GM19240 (cell line): ENCODE measurements at regions not wholly inside any gene's neighbourhood (a gene's known extent, or its start where the extent isn't known, plus 50 kb on each side); places are given as distances from the start of the nearest gene placed in this dataset.
"Not testable (repeated sequence)": the region's sequence is repeated elsewhere in the genome, so short reads cannot be mapped to it uniquely, and the experiment has no call there.

ENCODE experiments used
- DNase-seq: peaks from one replicate; pipeline ENCODE4 v3.0.0; 2011; ENCODE audit warnings: low spot score; ENCODE audit not compliant: insufficient read length

DNA sequence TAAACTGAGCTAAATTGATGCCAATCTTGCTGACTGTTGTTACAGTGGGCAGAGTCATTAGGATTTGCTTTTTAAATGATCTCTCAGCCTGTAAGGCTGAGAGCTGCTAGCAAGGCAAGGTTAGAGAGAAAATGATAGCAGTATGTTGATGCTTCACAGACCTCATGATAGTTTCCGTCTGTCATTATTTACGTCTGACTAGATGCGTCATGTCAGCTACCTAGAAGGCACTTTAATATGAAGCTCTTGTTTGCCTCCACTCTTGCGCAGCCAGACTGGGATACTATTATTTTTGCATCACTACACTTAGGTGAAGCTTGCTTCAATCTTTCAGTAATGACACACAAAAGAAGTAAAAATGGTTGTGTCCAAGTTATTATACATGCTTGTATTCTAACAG lies 313.8 kb downstream of the LNPK start:
- DNase-seq, result no peak

DNA sequence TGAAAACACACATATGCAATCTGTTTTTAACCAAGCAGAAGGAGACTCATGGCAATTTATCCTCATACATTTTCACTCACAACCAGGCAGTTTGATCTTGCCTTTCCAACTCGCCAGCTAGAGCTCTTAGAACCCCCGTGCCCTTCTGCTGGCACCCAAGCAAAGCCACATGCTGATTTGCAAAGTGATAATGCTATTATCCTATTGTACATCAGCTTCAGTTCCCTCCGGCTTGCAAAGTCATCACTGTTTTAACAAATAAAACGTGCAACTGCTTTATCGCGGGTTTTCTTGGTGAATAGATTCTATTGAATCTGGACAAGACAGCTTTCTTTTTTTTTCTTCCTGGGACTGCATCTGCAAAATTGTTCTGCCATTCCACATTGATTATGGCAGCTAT lies 314.6 kb downstream of the LNPK start:
- DNase-seq, result no peak

DNA sequence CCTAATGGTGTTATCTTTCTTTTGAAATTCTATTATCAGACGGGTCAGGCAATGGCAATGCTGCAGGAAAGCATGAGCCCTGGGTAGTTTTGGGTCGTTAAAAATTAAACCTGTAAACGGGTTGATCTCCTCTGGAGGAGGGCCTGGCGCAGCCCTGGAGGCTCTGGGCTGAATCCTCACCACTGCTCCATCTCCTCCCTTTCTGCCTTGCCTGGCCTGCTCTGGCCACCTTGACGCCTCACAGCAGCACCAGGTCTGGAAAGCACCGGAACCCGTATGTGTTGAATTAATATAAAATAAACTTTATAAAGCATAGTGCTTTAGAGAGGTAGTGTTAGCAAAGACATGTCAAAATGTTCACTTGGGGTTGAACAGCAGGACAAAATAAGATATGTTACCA lies 316.1 kb downstream of the LNPK start:
- DNase-seq, result no peak

DNA sequence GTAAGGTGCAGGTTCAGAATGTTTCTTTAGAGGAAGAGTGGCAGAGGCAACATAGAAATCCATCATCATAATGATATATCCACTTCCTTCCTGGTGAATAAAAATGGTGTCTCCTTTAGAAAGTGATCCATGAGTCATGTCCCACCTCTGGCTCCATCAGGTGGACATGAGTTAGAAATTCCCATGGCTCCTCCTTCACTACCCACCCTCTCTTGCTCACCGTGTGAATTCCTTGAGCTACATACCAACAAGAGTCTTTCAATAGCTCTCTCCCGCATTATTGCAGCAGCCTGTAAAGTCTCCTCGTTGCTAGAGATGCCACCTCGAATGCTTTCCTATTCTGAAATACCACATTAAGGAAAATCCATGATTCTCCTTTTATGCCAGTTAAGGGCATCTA lies 317.6 kb downstream of the LNPK start:
- no peak for DNase-seq

DNA sequence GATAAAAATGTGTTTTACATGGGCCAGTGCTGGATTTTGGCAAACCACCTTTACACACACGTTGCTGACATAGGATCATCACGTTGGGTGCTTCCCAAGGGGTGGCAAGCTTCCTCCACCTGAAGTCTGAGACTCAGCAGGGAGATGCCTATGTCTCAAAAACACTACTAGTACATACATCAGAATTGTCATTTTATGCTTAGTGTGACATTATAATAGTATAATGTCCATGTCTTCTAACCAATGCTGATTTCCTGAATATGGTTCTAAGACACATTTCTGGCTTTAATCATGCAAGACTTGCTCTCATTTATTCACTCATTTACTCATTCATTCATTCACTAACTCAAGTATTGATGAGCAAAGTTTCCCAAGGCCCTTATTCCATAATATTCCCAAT lies 322.3 kb downstream of the LNPK start:
- DNase-seq, result no peak

DNA sequence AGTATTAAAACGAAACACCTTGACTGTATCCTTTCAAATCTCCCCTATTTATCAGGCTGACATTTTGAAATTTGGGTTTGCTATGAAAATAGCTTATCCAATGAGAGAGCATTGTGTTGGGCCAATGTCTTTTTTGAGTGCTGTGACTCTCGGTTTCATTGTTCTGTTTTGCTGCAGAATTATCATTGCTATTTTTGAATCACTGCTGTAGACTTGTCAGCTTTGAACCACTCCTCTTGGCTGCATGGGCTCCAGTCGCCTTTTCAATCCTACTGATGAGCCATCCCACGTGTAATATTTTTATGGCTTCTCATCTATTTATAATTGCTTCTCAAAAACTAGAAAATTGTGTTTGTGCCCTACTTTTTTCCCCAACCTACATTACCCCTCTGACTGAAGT lies 322.8 kb downstream of the LNPK start:
- DNase-seq, result no peak

DNA sequence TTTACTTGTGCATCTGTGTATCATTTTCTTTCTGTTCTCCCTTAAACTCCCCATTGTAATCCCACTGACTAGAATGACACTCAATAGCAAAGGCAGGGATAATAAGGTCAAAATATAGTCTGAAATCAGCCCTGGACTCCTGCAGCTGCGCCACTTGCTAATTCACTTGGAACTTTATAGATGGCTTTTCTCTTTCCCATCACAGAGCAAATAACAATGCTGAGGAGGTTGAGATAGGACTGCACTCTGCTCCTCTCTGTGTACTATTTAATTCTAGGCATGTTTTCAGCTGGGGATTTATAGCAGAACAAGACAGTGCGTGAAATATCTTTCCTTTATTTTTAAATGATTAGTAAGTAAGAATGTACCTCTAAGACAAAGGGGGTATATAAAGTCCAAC lies 324.2 kb downstream of the LNPK start:
- no peak for DNase-seq

DNA sequence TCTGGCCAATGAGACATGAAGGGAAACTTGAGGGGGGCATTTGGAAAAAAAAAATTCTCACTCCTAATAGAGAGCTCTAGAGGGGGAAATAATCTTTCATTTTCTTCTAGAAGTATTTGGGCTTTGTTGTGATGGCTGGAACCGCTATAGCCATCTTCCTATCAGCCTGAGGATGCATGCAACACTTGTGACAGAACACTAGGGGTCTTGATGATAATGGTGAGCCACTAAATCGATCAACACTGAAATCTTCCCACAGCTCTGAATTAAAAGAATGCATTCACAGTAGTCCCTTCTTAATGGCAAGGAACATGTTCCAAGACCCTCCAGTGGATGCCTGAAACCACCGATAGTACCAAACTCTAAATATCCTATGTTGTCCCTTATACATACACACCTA lies 325.3 kb downstream of the LNPK start:
- no peak for DNase-seq

DNA sequence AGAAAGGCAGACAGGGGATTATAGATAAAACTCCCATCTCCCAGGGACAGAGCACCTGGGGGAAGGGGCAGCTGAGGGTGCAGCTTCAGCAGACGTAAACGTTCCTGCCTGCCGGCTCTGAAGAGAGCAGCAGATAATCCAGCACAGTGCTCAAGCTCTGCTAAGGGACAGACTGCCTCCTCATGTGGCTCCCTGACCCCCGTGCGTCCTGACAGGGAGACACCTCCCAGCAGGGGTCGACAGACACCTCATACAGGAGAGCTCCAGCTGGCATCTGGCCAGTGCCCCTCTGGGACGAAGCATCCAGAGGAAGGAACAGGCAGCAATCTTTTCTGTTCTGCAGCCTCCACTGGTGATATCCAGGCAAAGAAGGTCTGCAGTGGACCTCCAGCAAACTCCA lies 333.3 kb downstream of the LNPK start:
- not testable (repeated sequence) for DNase-seq

DNA sequence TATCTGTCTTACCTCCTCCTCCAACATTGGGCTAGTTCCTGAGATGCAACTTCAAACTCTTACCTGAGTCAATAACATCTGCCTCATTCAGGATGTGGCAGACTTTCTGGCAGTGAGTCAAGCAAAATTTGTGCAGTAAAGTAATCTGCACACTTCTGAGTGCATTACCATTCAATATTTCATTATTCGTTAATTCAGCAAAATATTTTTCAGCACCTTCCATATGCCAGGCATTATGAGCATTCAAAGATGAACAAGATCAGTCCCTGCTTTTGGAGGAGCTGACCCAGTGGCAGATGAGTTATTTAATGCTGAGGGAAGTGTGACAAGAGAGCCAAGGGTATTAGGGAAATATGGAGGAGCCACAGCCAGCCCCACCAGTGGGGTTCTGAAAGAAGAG lies 339.7 kb downstream of the LNPK start:
- DNase-seq, result no peak

DNA sequence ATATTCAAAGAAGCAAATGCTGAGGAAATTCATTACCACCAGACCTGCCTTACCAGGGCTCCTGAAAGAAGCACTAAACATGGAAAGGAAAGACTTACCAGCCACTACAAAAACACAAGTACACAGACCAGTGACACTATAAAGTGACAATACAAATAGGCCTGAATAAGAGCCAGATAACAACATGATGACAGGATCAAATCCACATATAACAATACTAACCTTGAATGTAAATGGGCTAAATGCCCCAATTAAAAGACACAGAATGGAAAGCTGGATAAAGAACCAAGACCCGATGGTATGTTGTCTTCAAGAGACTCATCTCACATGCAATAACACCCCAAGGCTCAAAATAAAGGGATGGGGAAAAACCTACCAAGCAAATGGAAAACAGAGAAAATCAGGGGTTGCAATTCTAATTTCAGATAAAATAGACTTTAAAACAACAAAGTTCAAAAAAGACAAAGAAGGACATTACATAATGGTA lies 353.4 kb downstream of the LNPK start:
- no peak for DNase-seq

DNA sequence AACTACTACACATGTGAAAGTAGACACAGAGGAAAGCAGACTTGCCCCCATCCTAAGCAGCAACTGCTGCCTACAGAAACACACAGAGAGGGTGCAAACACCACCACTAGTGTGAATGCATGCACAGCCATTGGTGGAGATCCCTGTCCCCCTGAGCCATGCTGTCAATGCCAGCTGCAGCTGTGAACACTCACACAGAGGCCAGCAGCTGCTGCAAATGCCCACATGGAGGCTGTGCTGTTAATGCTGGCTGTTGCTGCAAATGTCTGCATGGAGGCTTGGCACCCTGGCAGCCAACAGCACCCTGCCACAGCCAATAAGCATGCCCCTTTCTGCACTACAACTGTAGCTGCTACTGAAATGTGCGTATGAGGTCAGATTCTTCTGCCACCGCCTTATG lies 355.0 kb downstream of the LNPK start:
- no peak for DNase-seq

DNA sequence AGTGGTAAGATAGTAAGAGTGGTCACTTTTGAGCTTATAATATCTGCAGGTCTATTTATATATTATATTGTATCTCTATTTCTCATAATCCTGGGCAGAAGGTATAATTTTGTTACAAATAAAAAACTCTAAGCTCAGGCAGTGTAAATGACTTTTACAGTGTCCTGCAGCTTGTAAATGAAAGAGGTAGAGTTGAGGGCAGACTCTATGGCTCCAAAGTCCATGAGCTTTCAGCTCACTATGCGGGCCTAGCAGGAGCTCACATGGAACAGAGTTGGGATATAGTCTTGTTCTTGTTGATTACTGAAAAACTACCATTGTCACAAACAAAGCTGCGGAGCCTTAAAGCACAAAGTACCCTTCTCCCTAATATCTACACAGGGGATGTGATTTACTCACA lies 361.4 kb downstream of the LNPK start:
- DNase-seq, result no peak

DNA sequence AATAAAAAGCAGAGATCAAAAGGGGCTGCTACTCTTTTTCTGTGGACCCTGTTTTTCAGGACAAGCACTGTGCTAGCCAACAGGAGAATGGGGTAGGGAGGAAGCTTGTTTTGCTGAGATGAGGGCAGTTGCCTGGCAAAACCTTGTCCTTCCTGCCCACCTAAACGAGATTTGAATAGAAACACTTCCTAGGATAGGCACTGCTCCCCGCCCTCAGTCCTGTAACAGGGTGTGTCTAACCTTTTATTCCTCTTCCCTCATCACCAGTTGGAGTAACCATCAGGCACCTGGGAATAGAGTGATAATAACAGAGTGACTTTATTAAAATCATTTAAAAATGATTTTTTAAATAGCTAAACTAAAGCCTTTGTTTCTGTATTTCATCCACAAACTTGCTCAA lies 368.8 kb downstream of the LNPK start:
- DNase-seq, result no peak

DNA sequence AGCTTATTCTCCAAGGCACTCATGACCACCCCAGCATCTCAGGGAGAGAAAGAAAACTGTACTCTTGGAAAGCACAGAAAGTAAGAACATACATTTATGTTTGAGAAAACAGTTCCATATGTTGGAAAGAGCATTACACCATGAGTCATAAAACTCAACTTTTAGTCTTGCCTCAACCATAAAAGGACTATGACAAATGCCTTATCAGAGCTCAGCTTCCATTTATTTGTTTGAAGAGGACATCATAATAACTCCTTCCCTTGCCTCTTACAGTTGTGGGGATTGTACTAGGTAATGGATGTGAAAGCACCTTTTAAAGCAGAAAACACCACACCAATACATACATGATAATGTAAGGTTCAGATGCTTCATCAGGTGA lies 370.8 kb downstream of the LNPK start:
- DNase-seq, result no peak

DNA sequence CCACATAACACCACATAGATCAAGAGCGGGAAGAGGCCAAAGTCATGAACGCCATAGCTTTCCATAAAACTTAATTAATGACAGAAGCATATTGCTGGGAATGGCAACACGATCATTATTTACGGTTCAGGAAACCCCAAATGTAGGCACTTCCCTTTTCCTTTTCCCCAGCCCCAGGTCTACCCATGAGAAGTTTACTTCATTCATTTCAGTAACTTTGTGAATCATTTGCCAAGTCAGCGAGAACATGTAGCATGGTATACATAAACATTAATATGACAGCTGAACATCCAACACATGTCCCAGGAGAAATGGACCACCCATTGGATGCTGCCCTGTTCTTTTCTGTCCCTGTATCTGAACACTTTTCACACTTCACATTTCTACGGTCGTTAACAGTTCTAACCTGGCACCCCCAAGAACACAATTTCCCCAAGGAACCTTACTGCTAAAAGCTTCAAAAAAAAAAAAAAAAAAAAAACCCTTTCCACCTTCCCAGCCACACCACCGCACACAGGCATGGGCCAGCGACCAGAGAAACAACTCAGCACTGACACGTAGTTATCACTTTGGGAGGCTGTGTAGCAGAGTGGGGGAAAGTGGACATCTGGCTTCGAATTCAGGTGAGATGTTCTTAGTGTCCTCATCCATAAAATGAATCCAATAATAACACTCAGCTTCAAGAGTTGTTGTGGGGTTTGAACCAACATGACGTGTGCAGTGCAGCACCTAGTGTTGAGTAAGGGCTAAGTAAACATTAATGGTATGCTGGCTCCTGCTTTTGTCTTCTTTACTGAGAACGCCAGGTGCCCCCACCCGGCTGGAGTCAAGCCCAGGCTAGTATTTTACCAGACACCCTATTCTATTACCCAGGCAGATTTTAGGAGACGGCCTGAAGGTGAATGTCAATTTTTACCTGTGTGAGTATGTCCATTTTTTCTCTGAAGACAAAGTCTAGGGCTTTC lies 371.5 kb downstream of the LNPK start:
- DNase-seq, result no peak

DNA sequence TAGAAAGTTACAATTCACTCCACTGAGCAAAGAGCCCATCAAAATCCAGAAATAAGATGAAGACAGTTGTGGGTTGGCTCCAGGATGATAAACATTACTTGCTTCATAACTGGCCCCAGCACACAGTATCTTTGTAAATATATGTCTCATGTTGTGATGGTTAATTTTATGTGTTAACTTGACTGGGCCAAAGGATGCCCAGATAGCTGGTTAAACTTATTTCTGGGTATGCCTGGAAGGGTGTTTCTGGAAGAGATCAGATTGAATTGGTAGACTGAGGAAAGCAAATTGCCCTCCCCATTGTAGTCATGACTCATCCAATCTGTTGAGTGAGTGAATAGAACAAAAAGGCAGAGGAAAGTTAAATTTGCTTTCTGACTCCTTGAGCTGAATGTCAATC lies 373.8 kb downstream of the LNPK start:
- no peak for DNase-seq

DNA sequence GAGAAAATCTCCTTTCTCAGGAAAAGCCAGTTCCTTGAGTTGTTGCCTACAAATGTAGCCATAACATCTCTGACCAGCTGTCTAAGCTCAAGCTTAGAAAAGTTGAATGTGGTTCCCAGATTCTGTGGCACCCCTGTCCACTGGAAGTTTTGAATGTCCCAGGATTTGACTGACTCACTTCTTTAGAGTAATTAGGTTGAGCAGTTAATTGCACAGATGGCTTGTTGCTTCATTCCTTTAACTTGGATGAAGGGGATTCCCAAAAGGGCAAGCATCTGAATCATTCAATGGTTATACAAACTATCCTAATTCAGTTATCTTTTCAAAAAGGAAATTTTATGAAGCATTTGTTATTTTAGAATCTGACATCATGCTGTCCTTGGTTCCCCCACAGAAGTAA lies 374.7 kb downstream of the LNPK start:
- DNase-seq, result no peak

DNA sequence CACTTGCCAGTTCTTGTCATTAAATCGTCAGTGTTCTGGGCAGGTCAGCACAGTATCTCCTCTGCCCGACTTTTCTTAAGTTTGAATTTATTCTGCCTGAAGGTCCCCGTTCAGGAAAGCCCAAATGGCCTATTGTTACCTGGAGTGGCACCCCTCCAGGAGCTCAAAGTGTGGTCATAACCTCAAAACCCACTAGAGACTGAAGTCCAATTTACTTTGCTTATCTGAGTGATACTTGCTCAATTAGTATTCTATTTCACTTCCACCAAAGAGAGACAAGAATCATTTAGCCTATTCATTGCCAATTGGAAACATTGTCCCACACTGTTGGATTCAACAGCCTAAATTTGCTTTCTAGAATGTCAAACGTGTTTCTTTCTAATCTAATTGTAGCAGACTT lies 375.3 kb downstream of the LNPK start:
- no peak for DNase-seq

DNA sequence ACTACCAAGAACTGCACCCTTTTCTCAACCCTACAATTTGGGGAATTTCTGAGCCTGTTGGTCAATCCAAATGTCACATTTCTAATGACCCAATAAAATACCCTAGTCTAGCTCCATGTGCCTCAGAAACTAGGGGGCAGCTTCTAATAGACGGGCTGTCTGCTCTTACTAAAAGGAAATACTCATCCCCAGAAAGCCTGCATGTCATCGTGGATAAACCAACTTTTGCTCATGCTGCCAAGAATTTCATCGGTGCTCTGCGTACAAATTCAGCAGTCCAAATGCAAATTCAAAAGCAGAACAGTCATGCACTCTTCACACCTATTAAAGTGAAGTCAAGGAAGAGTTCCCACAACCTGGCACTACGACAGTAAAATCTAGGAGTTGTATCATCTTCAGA lies 377.3 kb downstream of the LNPK start:
- DNase-seq, result no peak

DNA sequence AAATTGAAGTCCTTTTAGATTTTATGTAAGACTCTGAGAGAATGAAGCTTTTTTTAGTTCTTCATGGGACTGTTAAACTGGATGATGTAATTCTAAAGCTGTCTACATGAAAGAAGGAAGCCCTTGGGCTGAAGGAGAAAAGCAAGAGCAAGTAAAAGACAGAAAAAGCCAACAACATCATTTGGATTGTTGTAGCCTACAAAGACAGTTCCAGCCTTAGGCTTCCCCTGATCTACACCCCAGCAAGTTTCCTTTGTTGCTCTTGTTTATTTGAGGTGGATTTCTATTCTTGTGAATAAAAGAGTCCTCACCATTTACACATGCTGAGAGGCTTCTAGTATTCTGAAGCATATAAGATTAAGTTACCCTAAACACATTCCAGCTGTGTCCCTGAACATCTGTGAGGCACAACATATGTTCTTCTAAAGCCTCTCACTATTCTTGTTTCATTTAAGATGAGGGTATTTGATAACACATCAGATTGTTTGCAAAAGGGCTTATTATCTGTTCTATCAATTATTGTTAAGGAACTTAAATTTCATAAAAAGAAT lies 377.8 kb downstream of the LNPK start:
- no peak for DNase-seq

DNA sequence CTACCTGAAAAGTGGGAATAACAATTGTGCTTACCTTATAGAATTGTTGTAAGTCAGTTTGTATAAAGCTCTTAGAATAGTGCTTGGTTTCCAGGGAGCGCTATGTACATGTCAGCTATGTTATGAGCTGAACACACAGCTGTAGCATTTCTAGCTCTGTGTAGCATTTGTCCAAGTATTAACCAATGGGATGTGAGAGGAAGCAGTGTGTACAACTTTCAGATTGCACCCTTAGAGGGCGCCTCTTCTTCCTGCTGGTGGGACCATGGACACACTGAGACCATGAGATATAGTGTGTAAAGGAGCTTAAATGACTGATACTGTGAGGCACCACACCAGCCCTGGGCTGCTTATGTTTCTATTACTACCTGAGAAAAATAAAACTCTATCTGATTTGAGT lies 380.2 kb downstream of the LNPK start:
- DNase-seq, result no peak

DNA sequence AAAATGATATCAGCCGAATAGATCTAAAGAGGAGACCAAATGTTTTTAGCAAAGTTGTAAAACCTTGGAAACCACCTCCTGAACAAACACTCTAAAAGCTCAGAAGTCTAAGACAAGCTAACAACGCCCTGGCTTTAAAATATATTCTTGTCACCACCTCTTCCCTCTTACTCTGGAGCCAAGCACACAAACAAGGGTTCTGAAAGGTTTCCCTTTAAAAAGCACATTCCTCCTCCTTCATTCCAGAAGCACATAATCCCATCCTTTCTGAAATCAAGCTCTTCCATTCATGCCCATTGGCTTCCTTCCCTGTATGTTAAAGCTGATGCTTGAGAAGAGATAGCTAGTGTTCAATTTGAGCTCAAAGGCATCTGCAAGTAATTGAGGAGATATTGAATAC lies 382.0 kb downstream of the LNPK start:
- DNase-seq, result no peak
